HL-60 (cell line): ENCODE measurements at regions not wholly inside any gene's neighbourhood (a gene's known extent, or its start where the extent isn't known, plus 50 kb on each side); places are given as distances from the start of the nearest gene placed in this dataset.

Experiments
- DNase-seq, 2 experiments: peaks; one replicate each; pipeline ENCODE4 v3.0.0-alpha.2; 2010 to 2020; ENCODE audit warnings: low read depth in 1 of 2, low spot score in 1 of 2
- H3K27ac ChIP-seq: fragments of 250-450 bp; sonication (Bioruptor Pico); replicated peaks from 2 replicates; pipeline ENCODE4 v1.5.1; 2020; ENCODE audit warnings: mild to moderate bottlenecking, moderate library complexity
- H3K27me3 ChIP-seq: fragments of 250-450 bp; sonication (Bioruptor Pico); 2 replicates; pipeline ENCODE4 v1.5.1; 2021; ENCODE audit warnings: mild to moderate bottlenecking, moderate library complexity; ENCODE audit not compliant: insufficient read depth, poor library complexity, severe bottlenecking
- H3K4me3 ChIP-seq: replicated peaks from 2 replicates; pipeline ENCODE4 v1.5.1; 2011; ENCODE audit warnings: mild to moderate bottlenecking, control low read depth, low read length; ENCODE audit not compliant: insufficient read depth
- GABPA ChIP-seq: IDR thresholded peaks from 2 replicates; pipeline ENCODE4 v1.6.1; 2012; ENCODE audit warnings: low read depth
- POLR2AphosphoS5 ChIP-seq: IDR thresholded peaks from 2 replicates; pipeline ENCODE4 v1.6.1; 2012; ENCODE audit warnings: low read depth
- SPI1 ChIP-seq: IDR thresholded peaks from 2 replicates; pipeline ENCODE4 v1.6.1; 2012; ENCODE audit warnings: low read depth, mild to moderate bottlenecking, borderline replicate concordance
- TF ChIP-seq, protein P1 (sequence below): IDR thresholded peaks from one replicate; pipeline ENCODE4 v1.5.1; 2011; ENCODE audit warnings: low read length, control low read depth, inconsistent platforms; ENCODE audit not compliant: insufficient read depth
- TF ChIP-seq, protein P2 (sequence below): IDR thresholded peaks from 2 replicates; pipeline ENCODE4 v1.6.1; 2012; ENCODE audit warnings: low read depth; ENCODE audit not compliant: insufficient replicate concordance

DNA sequence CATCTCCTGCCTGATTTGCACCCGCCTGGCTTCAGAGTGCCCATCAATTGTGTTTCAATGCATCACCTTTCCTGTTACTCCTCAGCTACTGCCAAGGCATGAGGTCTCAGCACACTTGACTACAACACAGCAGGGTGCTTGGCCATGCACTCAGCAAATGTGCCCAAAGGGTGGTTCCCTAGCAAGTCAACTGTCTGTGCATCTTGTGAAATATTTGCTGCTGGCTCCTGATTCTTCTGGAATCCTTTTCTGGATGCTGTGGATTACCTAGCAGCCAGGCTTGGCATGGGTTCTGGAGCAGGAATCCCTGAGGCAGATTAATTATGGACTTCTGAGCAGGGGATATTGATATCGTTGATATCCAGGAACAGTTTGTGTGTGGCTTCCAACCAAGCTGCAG, 662.6 kb upstream of the MGMT start:
- TF ChIP-seq, protein P1, sequence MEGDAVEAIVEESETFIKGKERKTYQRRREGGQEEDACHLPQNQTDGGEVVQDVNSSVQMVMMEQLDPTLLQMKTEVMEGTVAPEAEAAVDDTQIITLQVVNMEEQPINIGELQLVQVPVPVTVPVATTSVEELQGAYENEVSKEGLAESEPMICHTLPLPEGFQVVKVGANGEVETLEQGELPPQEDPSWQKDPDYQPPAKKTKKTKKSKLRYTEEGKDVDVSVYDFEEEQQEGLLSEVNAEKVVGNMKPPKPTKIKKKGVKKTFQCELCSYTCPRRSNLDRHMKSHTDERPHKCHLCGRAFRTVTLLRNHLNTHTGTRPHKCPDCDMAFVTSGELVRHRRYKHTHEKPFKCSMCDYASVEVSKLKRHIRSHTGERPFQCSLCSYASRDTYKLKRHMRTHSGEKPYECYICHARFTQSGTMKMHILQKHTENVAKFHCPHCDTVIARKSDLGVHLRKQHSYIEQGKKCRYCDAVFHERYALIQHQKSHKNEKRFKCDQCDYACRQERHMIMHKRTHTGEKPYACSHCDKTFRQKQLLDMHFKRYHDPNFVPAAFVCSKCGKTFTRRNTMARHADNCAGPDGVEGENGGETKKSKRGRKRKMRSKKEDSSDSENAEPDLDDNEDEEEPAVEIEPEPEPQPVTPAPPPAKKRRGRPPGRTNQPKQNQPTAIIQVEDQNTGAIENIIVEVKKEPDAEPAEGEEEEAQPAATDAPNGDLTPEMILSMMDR = no peak
- TF ChIP-seq POLR2AphosphoS5 (no peak), SPI1 (no peak), GABPA (no peak)
- TF ChIP-seq, protein P2, sequence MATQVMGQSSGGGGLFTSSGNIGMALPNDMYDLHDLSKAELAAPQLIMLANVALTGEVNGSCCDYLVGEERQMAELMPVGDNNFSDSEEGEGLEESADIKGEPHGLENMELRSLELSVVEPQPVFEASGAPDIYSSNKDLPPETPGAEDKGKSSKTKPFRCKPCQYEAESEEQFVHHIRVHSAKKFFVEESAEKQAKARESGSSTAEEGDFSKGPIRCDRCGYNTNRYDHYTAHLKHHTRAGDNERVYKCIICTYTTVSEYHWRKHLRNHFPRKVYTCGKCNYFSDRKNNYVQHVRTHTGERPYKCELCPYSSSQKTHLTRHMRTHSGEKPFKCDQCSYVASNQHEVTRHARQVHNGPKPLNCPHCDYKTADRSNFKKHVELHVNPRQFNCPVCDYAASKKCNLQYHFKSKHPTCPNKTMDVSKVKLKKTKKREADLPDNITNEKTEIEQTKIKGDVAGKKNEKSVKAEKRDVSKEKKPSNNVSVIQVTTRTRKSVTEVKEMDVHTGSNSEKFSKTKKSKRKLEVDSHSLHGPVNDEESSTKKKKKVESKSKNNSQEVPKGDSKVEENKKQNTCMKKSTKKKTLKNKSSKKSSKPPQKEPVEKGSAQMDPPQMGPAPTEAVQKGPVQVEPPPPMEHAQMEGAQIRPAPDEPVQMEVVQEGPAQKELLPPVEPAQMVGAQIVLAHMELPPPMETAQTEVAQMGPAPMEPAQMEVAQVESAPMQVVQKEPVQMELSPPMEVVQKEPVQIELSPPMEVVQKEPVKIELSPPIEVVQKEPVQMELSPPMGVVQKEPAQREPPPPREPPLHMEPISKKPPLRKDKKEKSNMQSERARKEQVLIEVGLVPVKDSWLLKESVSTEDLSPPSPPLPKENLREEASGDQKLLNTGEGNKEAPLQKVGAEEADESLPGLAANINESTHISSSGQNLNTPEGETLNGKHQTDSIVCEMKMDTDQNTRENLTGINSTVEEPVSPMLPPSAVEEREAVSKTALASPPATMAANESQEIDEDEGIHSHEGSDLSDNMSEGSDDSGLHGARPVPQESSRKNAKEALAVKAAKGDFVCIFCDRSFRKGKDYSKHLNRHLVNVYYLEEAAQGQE = no peak
- no peak for DNase-seq
- no peak overlapping the region for H3K4me3 ChIP-seq
- H3K27me3 ChIP-seq = no peaks in the 10 kb centered on the region
- H3K27ac ChIP-seq = no peak overlapping the region

DNA sequence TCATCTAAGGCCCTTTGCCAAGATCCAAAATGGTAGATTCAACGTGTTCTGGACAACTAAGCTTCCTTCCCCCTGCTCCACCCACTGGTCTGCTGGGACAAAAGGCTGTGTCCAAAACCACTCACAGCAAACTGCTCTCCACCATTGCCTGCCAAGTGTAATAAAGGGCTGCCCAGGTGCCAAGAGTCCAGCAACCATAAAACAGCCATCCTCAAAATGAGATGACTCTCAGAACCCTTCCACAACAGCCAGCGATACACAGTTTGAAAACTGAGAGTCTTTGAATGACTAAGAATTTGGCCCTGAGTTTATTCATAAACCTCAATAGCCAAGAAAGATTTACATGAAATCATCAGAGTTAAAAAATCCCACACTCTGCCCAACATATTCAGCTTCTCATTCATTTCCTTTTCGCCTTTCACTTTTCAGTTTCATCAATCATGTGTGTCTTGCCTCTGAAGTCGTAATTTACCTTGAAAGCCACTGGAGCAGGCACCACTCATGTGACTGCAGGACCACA, 658.1 kb upstream of the MGMT start:
- DNase-seq = no peak
- Histone ChIP-seq H3K27me3 (no peaks in the 10 kb centered on the region), H3K4me3 (no peak overlapping the region), H3K27ac (no peak overlapping the region)
- TF ChIP-seq POLR2AphosphoS5 (no peak), SPI1 (no peak), GABPA (no peak)
- TF ChIP-seq, protein P1 = no peak
- TF ChIP-seq, protein P2 = no peak

DNA sequence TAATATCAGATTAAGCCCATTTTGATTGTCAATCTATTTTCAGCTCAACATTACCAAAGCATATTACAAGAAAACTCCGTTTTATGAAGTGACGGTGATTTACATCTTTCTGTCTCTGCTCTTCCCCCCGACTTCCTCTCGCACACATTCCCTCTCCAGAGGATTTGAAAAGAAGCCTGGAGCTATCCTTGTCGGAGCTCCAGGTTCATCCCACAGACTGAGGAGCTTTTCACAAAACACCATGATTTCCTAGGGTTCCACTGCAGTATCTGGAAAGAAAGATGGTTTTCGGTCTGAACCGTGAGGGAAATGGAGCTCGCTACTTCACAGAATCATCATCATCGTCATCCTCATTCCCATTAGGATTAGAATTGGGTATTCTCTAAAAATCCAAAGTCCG, 655.5 kb upstream of the MGMT start:
- TF ChIP-seq, protein P1 = no peak
- no peak for TF ChIP-seq SPI1
- TF ChIP-seq, protein P2 = no peak
- H3K4me3 ChIP-seq = no peak overlapping the region
- H3K27me3 ChIP-seq = no peaks in the 10 kb centered on the region
- H3K27ac ChIP-seq = no peak overlapping the region
- DNase-seq = no peak
